Prostate gland (tissue), 2 donors: ENCODE measurements at regions not wholly inside any gene's neighbourhood (a gene's known extent, or its start where the extent isn't known, plus 50 kb on each side); places are given as distances from the start of the nearest gene placed in this dataset.

Source experiments
- CTCF ChIP-seq, 4 experiments: fragments of 200-600 bp in 2 of 4; fragments of 450-650 bp in 2 of 4; sonication (generic) in 2 of 4; IDR thresholded peaks; 1 replicate in 3 of 4; 2 replicates in 1 of 4; pipeline ENCODE4 v1.5.1; 2016 to 2019; ENCODE audit warnings: antibody characterized with exemption in 4 of 4, mild to moderate bottlenecking in 2 of 4, moderate library complexity in 2 of 4
- POLR2A ChIP-seq: fragments of 450-650 bp; IDR thresholded peaks from one replicate; pipeline ENCODE4 v1.6.1; 2016; ENCODE audit warnings: antibody characterized with exemption, mild to moderate bottlenecking
- POLR2AphosphoS5 ChIP-seq: sonication (generic); formaldehyde crosslinking; IDR thresholded peaks from one replicate; pipeline ENCODE4 v1.6.1; 2017; ENCODE audit warnings: antibody characterized with exemption

DNA sequence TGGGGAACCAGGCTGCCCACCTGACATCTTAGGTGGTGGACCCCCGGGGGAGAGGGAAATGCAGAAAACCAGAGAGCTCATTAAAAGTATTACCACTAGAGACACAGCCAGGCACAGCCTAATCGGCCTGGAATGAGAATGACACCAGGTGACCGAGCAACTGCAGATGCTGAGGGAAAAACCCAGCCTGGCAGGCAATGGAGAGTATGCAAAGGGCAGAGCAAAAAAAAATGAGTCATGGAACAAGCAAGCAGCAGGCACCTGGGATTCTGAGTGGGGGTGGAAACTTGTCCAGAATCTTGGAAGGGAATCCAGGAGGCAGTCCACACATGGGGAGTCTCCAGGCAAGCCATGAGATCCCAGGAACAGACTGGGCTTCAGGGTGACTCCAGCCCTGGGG lies 183.7 kb upstream of the LRRN1 start:
- no peak for TF ChIP-seq POLR2AphosphoS5
- TF ChIP-seq CTCF (IDR thresholded peaks at IDR 0.05), result no peak
- no peak for TF ChIP-seq POLR2A
